WI38 (cell line): ENCODE measurements at regions not wholly inside any gene's neighbourhood (a gene's known extent, or its start where the extent isn't known, plus 50 kb on each side); places are given as distances from the start of the nearest gene placed in this dataset.

Experiments
- H3K4me3 ChIP-seq: 2 replicates; pipeline ENCODE4 v1.5.1; 2011; ENCODE audit warnings: low read depth, mild to moderate bottlenecking, control low read depth, low read length
- TF ChIP-seq, protein P1 (sequence below): IDR thresholded peaks from 2 replicates; pipeline ENCODE4 v1.5.1; 2012; ENCODE audit warnings: low read depth, mild to moderate bottlenecking, control low read depth, low read length

DNA sequence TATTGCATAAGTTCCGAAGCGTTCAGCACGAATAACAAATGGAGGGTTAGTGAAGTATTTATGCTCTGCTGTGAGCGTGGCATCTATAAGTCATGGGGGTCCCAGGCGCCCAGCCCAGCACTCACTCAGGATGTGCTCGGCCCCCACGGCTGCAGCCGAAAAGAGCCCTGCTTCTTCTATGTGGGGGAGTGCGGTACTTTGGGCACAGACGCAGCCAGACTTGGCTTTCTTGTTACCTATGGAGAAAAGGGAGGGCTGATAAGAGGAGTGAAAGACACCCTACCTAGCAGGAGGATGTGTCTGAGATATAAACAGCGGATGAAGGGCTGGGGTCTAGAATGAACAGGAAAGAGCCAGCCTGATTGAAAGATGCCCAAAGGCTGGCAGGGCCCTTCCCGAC is 51.4 kb downstream of the MRPL36 start:
- no peak overlapping the region for H3K4me3 ChIP-seq
- TF ChIP-seq, protein P1, sequence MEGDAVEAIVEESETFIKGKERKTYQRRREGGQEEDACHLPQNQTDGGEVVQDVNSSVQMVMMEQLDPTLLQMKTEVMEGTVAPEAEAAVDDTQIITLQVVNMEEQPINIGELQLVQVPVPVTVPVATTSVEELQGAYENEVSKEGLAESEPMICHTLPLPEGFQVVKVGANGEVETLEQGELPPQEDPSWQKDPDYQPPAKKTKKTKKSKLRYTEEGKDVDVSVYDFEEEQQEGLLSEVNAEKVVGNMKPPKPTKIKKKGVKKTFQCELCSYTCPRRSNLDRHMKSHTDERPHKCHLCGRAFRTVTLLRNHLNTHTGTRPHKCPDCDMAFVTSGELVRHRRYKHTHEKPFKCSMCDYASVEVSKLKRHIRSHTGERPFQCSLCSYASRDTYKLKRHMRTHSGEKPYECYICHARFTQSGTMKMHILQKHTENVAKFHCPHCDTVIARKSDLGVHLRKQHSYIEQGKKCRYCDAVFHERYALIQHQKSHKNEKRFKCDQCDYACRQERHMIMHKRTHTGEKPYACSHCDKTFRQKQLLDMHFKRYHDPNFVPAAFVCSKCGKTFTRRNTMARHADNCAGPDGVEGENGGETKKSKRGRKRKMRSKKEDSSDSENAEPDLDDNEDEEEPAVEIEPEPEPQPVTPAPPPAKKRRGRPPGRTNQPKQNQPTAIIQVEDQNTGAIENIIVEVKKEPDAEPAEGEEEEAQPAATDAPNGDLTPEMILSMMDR = no peak

DNA sequence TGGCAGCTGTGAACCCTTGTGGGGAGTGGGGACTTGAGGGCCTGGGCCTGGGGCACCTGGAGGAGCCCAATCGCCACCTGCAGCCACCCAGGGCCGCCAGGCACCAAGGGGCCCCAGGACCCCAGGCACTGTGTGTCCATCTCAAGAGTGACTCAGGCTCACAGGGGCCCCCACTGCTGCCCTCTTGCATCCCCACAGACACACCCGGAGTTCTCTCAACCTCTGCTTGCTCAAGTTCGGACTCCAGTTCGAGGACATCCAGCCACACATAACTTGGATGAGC is 51.9 kb downstream of the MRPL36 start:
- TF ChIP-seq, protein P1 = no peak
- H3K4me3 ChIP-seq = no peak overlapping the region

DNA sequence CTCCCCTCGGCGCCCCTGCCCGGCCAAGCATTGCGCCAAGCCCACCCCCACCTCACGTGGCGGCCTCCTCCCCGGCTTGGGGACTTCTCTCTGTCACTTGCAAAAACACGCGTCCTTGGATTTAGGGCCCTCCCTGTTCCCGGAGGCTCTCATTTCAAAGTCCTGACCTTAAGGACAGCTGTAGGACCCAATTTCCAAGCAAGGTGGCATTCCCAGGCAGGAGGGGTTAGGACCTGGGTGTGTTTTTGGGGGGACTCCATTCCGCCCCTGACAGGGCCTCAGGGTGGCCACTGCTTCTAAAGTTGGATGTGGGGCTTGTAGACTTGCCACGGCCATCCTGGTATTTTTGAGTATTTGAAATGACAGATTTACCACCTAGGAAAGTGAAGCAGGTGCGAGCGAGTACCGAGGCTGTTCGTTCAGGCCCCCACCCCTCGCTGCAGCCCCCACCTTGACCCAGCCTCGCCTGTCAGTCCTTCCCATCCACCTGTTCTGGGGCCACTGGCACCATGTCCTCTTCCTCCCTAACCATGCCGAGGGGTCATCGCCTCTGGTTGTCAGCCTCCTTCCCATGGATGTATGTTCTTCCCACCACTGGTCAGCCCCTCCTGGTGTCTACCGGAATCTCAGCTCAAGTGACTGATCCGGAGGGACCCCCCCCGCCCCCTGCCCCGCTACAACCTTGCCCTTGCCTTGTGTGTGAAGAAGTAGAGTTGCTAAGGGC is 52.4 kb downstream of the MRPL36 start:
- H3K4me3 ChIP-seq = no peak overlapping the region
- TF ChIP-seq, protein P1 = no peak

DNA sequence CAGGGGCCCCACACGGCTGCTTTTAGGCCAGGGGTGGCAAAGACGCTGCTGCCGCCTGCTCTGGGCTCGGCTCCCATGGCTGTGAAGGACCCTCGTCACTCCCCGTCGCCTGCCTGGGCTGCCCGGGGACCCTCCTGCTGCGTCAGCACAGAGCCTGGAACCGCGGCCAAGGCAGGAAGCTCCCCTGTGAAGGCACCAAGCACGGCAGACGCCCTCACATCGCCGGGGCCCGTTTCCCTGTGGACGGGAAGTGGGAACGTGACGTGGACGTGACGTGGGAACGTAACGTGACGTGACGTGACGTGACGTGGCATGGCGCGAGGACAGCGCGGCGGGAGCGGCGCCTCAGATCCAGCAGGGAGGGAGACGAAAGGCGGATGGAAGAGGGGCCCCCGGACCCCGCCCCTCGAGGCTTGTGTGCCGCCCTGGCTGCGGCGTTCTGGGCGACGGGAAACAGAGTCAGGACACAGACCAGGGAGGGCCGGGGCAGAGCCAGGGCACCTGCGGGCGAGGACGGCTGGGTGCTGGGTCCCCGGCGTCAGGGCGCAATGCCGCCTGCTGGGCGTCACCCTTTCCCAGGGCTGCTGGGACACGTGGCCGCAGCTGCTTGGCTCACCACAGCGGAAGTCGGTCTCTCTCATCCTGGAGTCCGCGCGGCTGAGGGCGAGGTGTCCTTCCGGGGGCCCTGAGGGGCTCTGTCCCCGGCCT is 53.1 kb downstream of the MRPL36 start:
- no peak overlapping the region for H3K4me3 ChIP-seq
- TF ChIP-seq, protein P1 = no peak

DNA sequence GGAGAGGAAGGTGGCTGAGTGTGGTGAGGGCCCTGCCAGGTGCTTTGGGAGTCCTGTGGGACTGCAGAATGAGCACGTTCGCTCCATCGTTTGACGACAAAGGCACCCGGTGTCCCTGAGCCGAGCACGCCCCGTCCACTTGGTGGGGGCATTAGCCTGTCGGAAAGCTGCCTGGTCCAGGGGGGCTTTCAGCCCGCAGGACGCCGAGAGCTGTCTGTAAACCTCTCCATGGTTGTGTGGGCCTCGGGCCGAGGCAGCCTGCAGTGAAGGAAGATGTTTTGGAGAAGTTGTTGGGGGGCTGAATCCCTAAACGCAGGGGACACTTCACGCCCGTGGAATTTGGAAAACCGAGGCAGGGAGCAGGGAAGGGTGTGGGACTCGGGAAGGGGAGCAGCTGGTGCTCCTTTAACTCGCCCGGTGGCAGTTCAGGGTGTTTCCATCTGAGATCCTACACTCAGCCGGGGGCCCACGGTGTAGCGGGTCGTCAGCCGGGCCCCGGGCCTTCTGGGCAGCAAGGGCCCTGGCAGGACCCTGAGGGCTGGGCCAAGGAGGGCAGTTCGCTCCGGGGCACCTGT is 53.8 kb downstream of the MRPL36 start:
- no peak overlapping the region for H3K4me3 ChIP-seq
- TF ChIP-seq, protein P1 = no peak

DNA sequence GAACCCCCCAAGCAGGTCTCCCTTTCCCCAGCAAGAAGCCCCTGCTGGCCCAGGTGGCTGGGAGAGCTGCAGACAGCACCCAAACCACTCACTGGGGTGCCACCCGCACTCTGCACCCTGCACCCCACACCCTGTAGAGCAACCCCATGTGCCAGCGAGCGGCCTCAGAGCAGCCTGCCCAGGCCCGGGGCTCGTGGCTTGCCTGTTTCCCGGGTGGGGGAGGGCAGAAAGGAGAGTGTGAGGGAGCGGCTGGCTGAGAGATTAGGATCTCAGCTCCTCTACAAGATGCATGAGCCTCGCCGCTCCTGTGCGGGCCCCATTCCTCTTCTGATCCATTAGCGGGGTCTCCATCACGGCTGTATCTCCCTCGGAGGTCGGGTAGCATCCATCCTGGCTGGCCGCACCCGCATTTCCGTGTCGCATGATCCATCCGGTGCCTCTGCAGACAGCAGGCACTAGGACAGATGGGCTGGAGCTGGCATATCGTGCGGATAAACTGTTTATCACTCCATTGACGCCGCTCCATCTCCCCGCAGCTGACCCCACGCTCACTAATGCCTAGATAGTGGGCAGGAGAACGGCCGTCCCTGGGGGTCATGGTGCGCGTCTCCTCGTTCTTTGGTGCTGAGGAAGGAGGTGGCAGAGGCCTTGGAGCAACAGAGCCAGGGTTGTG is 54.4 kb downstream of the MRPL36 start:
- TF ChIP-seq, protein P1 = no peak
- H3K4me3 ChIP-seq = no peak overlapping the region
